Suprapubic skin (tissue), 4 donors: ENCODE measurements at regions not wholly inside any gene's neighbourhood (a gene's known extent, or its start where the extent isn't known, plus 50 kb on each side); places are given as distances from the start of the nearest gene placed in this dataset.

Source experiments
- CTCF ChIP-seq, 2 donors: fragments of 200-600 bp in 1 of 2; fragments of 450-650 bp in 1 of 2; sonication (generic) in 1 of 2; IDR thresholded peaks; one replicate each; pipeline ENCODE4 v1.5.1; 2016 to 2019; ENCODE audit warnings: antibody characterized with exemption in 2 of 2, mild to moderate bottlenecking in 1 of 2, moderate library complexity in 1 of 2
- POLR2A ChIP-seq, 2 donors: fragments of 450-650 bp; IDR thresholded peaks; one replicate each; pipeline ENCODE4 v1.6.1; 2017; ENCODE audit warnings: antibody characterized with exemption in 2 of 2, mild to moderate bottlenecking in 2 of 2, moderate library complexity in 2 of 2
- POLR2AphosphoS5 ChIP-seq, 3 donors: sonication (generic); formaldehyde crosslinking; IDR thresholded peaks; one replicate each; pipeline ENCODE4 v1.6.1; 2017; ENCODE audit warnings: antibody characterized with exemption in 3 of 3

GRCh38 chr5:104016646-104017045, 454.1 kb upstream of the NUDT12 start:
- no peak for TF ChIP-seq CTCF (IDR thresholded peaks at IDR 0.05)
- TF ChIP-seq POLR2A (IDR thresholded peaks at IDR 0.05), result no peak
- no peak for TF ChIP-seq POLR2AphosphoS5 (IDR thresholded peaks at IDR 0.05)
